ENCODE measurements at regions not wholly inside any gene's neighbourhood (a gene's known extent, or its start where the extent isn't known, plus 50 kb on each side); places are given as distances from the start of the nearest gene placed in this dataset.

- ATAC-seq (no peak), DNase-seq (no peak)
- H3K4me3 Mint-ChIP-seq = no peak overlapping the region
- H3K9me3 Mint-ChIP-seq (ENCODE audit: low read depth) = peaks cover 5% of the 10 kb centered on the region
- H3K27ac Mint-ChIP-seq = no peak overlapping the region
- no peaks in the 10 kb centered on the region for H3K36me3 Mint-ChIP-seq
- H3K27me3 Mint-ChIP-seq = peaks cover 3% of the 10 kb centered on the region
- H3K4me1 Mint-ChIP-seq = no peaks in the 10 kb centered on the region
- CTCF ChIA-PET = no interaction called here
Observed at GRCh38 chr12:132390287-132391076, 61.1 kb upstream of the GALNT9 start.

DNA sequence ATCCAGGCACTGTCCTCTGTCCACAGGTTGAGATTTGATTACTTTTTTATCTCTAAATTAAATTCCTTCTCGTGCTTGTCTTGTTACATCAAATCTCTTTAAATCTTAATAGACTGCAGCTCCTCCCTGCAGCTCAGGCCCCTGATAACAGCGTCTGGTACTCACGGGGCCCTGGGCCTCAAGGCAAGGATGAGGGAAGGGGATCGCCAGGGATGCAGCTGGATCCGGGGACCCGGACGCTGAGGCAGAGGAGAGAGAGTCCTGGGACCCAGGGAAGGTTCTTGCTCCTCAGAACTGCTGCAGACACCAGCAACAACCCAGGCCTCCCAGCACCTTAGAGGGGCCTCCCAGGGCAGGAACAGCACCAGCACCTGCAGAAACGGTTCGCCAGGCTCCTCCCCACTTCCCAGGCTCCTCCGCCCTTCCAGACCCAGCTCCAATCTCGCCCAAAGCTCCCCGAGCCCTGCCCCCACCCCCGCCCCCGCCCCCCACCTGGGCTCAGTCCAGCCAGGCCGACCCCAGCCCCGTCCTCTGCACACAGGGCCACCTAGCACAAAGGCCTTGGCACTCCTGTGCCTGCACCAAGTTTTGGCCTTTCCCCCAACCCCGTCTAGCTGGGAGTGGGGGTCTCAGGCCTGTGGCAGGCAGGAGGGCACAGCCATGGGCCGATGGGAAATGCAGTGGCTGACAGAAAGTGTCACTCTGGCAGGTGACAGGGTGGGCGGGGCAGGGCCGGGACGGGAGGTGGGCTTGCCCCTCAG, 60.3 kb upstream of the GALNT9 start:
- ATAC-seq (no peak), DNase-seq (no peak)
- peaks cover 3% of the 10 kb centered on the region for H3K27me3 Mint-ChIP-seq
- no peak overlapping the region for H3K4me3 Mint-ChIP-seq
- H3K9me3 Mint-ChIP-seq (ENCODE audit: low read depth) = peaks cover 4% of the 10 kb centered on the region
- H3K4me1 Mint-ChIP-seq = no peaks in the 10 kb centered on the region
- H3K36me3 Mint-ChIP-seq = no peaks in the 10 kb centered on the region
- H3K27ac Mint-ChIP-seq = no peak overlapping the region
- CTCF ChIA-PET = no interaction called here

DNA sequence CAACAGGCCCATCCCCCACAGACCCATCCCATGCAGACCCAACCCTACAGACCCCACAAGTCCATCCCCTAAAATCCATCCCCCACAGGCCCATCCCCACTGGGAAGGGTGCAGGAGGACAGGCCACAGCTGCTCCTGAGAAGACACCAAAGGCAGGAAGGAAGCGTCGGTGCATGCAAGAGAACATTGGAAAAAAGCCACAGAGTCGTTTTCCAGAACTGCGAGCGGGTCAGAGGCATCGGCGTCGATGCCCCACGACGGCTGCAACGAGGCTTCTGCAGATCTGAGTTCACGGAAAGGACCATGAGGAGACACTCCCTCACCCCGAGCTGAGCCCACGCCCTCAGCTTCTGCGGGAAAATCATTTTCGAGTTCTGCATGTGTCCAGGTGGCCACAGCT, 59.6 kb upstream of the GALNT9 start:
- no peaks in the 10 kb centered on the region for H3K36me3 Mint-ChIP-seq
- H3K4me3 Mint-ChIP-seq = no peak overlapping the region
- peaks cover 3% of the 10 kb centered on the region for H3K27me3 Mint-ChIP-seq
- DNase-seq (no peak), ATAC-seq (no peak)
- H3K9me3 Mint-ChIP-seq (ENCODE audit: low read depth) = no peaks in the 10 kb centered on the region
- H3K4me1 Mint-ChIP-seq = no peaks in the 10 kb centered on the region
- CTCF ChIA-PET = no interaction called here
- H3K27ac Mint-ChIP-seq = no peak overlapping the region

DNA sequence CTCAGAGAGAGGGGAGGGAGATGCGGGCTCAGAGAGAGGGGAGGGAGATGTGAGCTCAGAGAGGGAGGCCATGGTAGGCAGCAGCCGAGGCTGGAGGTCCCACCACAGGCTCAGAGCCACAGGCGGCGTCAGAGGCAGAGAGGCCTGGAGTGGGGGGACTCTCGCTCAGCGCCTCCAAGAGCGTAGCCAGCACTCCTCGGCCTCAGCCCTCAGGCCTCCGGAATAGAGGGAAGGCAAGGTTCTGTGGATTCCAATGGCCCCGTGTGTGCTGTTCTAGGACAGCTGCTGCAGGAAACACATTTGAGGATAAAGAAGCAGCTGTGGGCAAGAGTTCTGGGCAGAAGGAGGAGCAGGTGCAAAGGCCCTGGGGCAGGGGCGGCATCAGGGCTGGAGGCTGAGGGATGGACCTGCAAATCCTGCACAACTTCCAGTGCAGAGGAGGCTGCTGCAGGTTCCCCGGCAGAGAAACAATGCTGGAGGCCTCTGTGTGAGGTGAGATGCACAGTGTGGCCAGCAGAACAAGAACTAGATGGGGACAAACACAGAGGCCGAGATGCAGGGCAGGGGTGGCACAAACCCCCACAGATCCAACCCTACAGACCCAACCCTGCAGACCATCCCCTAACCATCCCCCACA, 59.1 kb upstream of the GALNT9 start:
- no peak for ATAC-seq
- Mint-ChIP-seq H3K27ac (no peak overlapping the region), H3K4me3 (no peak overlapping the region), H3K9me3 (ENCODE audit: low read depth) (no peaks in the 10 kb centered on the region), H3K4me1 (no peaks in the 10 kb centered on the region), H3K36me3 (no peaks in the 10 kb centered on the region), H3K27me3 (peaks cover 3% of the 10 kb centered on the region)
- CTCF ChIA-PET = no interaction called here
- no peak for DNase-seq

DNA sequence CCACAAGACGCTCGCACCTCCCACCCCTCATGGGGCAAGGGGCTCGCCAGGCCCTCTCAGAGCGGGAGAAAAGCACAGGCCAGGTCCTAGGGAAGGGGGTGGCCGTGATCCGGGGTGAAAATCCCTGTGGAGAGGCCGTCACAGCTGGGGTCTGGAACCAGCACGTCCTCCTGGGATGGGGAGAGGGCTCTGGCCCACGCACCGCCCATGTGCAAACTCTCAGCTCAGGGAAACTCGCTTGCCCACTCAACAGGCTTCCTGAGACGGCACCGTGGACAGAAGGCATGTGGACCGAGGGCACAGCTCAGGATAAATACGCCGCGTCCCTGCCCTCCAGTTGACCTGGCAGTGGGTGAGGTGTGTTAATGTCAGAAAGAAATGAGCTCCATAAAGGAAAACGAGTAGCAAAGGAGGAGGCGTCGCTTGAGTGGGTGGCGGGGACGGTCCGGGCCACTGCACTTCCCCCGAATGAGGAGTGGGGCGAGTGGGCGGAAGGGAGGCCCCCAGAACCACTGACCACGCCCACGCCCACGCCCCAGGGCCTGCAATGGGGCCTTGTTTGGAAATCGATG, 57.6 kb upstream of the GALNT9 start:
- DNase-seq = no peak
- ATAC-seq = no peak
- H3K4me1 Mint-ChIP-seq = no peaks in the 10 kb centered on the region
- H3K27ac Mint-ChIP-seq = no peak overlapping the region
- H3K9me3 Mint-ChIP-seq (ENCODE audit: low read depth) = no peaks in the 10 kb centered on the region
- H3K4me3 Mint-ChIP-seq = no peak overlapping the region
- H3K27me3 Mint-ChIP-seq = peaks cover 3% of the 10 kb centered on the region
- no peaks in the 10 kb centered on the region for H3K36me3 Mint-ChIP-seq
- CTCF ChIA-PET = no interaction called here

DNA sequence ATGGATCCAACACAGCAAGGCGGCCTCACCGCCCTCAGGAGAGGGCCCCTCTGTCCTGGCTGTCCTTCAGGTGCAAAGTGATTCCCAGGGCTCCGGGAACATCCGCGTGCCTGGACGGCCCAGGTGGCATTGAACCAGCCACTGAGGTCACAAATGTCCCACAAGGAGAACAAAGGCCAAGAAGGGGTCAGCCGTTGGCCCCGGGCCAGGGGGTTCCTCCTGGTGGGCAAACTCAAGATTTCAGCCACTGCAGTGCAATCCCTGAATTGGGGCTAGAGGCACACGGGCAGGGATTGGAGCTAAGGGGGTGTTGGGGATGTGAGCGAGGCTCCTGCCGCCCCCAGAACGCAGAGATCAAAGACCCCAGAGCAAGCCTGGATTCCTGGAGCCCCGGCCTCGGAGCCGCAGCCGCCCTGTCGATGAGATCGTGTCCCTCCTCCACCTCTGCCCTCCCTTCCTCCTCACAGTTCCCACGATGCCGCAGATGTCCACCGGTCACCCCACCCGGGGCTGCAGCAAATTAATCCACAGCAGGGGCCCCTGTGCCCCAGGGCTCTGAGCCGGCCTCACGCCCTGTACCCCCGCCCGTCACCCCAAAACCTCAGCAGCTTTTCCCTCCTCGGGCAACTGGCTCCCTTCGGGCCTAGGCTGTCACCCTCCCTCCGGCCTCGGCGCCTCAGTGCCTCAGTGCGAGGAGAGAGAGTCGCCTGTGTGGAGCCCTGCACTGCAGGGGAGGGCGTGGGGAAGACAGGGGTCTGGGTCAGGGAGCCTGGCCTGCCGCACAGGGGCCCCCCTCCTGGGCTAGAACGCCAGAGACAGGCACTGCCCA, 56.7 kb upstream of the GALNT9 start:
- Mint-ChIP-seq H3K36me3 (no peaks in the 10 kb centered on the region), H3K9me3 (ENCODE audit: low read depth) (no peaks in the 10 kb centered on the region), H3K4me1 (no peaks in the 10 kb centered on the region), H3K27ac (no peak overlapping the region), H3K27me3 (peaks cover 3% of the 10 kb centered on the region), H3K4me3 (no peak overlapping the region)
- DNase-seq (no peak), ATAC-seq (no peak)
- CTCF ChIA-PET = no interaction called here

DNA sequence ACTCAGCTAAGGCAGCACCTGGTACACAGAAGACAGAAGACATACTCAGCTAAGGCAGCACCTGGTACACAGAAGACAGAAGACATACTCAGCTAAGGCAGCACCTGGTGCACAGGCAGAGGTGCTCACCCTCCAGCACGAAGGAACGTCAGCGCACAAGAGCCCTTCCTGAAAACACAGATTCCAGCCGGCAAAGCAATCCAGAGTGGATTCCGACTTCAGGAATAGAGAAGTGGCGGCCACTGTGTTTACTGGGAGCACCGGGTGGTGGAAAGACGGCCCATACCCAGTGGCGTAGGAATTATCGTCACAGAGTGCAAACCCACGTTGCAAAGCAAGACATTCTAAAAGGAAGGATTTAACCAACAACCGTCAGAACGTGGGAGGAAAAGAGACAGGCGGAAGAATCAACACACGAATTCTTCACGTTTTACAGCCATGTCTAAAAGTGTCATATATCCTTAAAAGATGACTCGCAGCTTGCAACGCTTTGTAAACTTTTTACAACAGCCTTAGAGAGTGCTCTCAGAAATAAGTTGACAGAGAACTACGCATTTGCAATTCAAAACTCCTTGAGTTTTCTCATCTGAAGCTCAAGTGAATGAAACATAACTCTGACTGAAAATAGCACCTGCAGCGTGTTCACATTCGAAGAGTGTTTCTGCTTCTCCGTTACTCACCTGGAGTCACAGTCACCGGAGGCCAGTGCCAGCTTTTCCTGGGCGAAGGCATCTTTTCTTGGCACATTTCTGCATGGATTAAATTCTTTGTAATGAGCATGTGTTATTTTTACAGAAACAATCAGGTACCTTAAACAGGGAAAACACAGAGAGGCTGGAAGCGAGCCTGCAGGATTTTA, 55.8 kb upstream of the GALNT9 start:
- CTCF ChIA-PET = no interaction called here
- no peak overlapping the region for H3K4me3 Mint-ChIP-seq
- ATAC-seq (no peak), DNase-seq (no peak)
- H3K36me3 Mint-ChIP-seq = no peaks in the 10 kb centered on the region
- no peaks in the 10 kb centered on the region for H3K4me1 Mint-ChIP-seq
- no peaks in the 10 kb centered on the region for H3K9me3 Mint-ChIP-seq (ENCODE audit: low read depth)
- H3K27ac Mint-ChIP-seq = no peak overlapping the region
- peaks cover 3% of the 10 kb centered on the region for H3K27me3 Mint-ChIP-seq

GRCh38 chr12:132380641-132381040, 51.3 kb upstream of the GALNT9 start:
- H3K27ac Mint-ChIP-seq = no peak overlapping the region
- no peaks in the 10 kb centered on the region for H3K4me1 Mint-ChIP-seq
- H3K27me3 Mint-ChIP-seq = peaks cover 11% of the 10 kb centered on the region
- ATAC-seq (no peak), DNase-seq (no peak)
- H3K36me3 Mint-ChIP-seq = no peaks in the 10 kb centered on the region
- CTCF ChIA-PET = no interaction called here
- no peak overlapping the region for H3K4me3 Mint-ChIP-seq
- H3K9me3 Mint-ChIP-seq (ENCODE audit: low read depth) = no peaks in the 10 kb centered on the region

- Mint-ChIP-seq H3K4me1 (no peaks in the 10 kb centered on the region), H3K9me3 (ENCODE audit: low read depth) (no peaks in the 10 kb centered on the region), H3K36me3 (no peaks in the 10 kb centered on the region), H3K27me3 (peaks cover 11% of the 10 kb centered on the region), H3K4me3 (no peak overlapping the region), H3K27ac (no peak overlapping the region)
- ATAC-seq (no peak), DNase-seq (no peak)
- CTCF ChIA-PET = no interaction called here
Observed at GRCh38 chr12:132379996-132380395, 50.6 kb upstream of the GALNT9 start.

GRCh38 chr12:132379576-132379975, 50.2 kb upstream of the GALNT9 start:
- H3K27me3 Mint-ChIP-seq = peaks cover 11% of the 10 kb centered on the region

More at GRCh38 chr12:132379576-132379975, 50.2 kb upstream of the GALNT9 start:
- Mint-ChIP-seq H3K27ac (no peak overlapping the region), H3K4me1 (no peaks in the 10 kb centered on the region), H3K9me3 (ENCODE audit: low read depth) (no peaks in the 10 kb centered on the region), H3K4me3 (no peak overlapping the region), H3K36me3 (no peaks in the 10 kb centered on the region)
- CTCF ChIA-PET = no interaction called here
- no peak for DNase-seq
- no peak for ATAC-seq
